Panc1 (cell line): ENCODE measurements at regions not wholly inside any gene's neighbourhood (a gene's known extent, or its start where the extent isn't known, plus 50 kb on each side); places are given as distances from the start of the nearest gene placed in this dataset.

ENCODE experiments used
- ATAC-seq: fragments of 200-7000 bp; cut with Tn5 transposase; 2 replicates; pipeline ENCODE4 v1.9.1; 2020; ENCODE audit warnings: mild to moderate bottlenecking, moderate library complexity
- BruUV-seq: library from RNA; stranded (reverse); fragments of 400-500 nt; replicated peaks from 2 replicates; lab custom pipeline; 2021; lab: Mats Ljungman, UMichigan
- CTCF ChIA-PET: fragments of 300-600 bp; sonication (Branson Sonifier 250); formaldehyde crosslinking; loops from one replicate; lab custom pipeline; 2022; ENCODE audit warnings: antibody characterized with exemption; lab: Charles Lee
- POLR2A ChIA-PET: fragments of 300-600 bp; sonication (Branson Sonifier 250); formaldehyde crosslinking; loops from one replicate; lab custom pipeline; 2022; ENCODE audit warnings: antibody characterized with exemption; lab: Charles Lee
- DNase-seq: peaks from one replicate; pipeline ENCODE4 v3.0.0-alpha.2; 2010; ENCODE audit warnings: low read depth, low spot score
- H3K27ac ChIP-seq: 2 replicates; pipeline ENCODE4 v1.5.1; 2011; ENCODE audit warnings: mild to moderate bottlenecking, low read length, inconsistent platforms
- H3K27me3 ChIP-seq: fragments of 200-500 bp; sonication (Bioruptor generic); 2 replicates; pipeline ENCODE4 v1.6.0; 2014; ENCODE audit warnings: low read length, inconsistent platforms; ENCODE audit not compliant: control insufficient read depth, insufficient read depth
- H3K36me3 ChIP-seq: fragments of 200-500 bp; sonication (Bioruptor generic); 2 replicates; pipeline ENCODE4 v1.5.1; 2014; ENCODE audit warnings: inconsistent platforms, mild to moderate bottlenecking, low read length, moderate library complexity; ENCODE audit not compliant: control insufficient read depth, insufficient read depth
- H3K4me1 ChIP-seq: 2 replicates; pipeline ENCODE4 v1.5.1; 2011; ENCODE audit warnings: inconsistent platforms, mild to moderate bottlenecking, low read length, moderate library complexity; ENCODE audit not compliant: control insufficient read depth, insufficient read depth
- H3K4me3 ChIP-seq, 2 experiments: 2 replicates each; pipeline ENCODE4 v1.5.1; 2011 to 2012; ENCODE audit warnings: low read depth in 2 of 2, low read length in 2 of 2, mild to moderate bottlenecking in 2 of 2, inconsistent platforms in 1 of 2, moderate library complexity in 1 of 2
- H3K9me3 ChIP-seq: fragments of 200-500 bp; sonication (Bioruptor generic); 2 replicates; pipeline ENCODE4 v1.5.1; 2014; ENCODE audit warnings: low read depth, mild to moderate bottlenecking, inconsistent platforms, low read length, moderate library complexity; ENCODE audit not compliant: control insufficient read depth, insufficient read depth
- CTCF ChIP-seq: fragments of 450-650 bp; IDR thresholded peaks from 2 replicates; pipeline ENCODE4 v1.5.1; 2017; ENCODE audit warnings: mild to moderate bottlenecking
- POLR2AphosphoS5 ChIP-seq: IDR thresholded peaks from 2 replicates; pipeline ENCODE4 v1.6.1; 2012; ENCODE audit warnings: mild to moderate bottlenecking, low read depth, low read length, moderate library complexity
- REST ChIP-seq, 2 experiments: IDR thresholded peaks; 2 replicates each; pipeline ENCODE4 v1.6.1; 2011 to 2012; ENCODE audit warnings: low read depth in 2 of 2, control low read depth in 1 of 2, low read length in 1 of 2, mild to moderate bottlenecking in 1 of 2, moderate library complexity in 1 of 2; ENCODE audit not compliant: insufficient read depth in 1 of 2
- SIN3A ChIP-seq: IDR thresholded peaks from 2 replicates; pipeline ENCODE4 v1.6.1; 2012; ENCODE audit warnings: low read depth, mild to moderate bottlenecking, low read length, moderate library complexity, borderline replicate concordance; ENCODE audit not compliant: insufficient read depth
- TCF7L2 ChIP-seq: IDR thresholded peaks from 2 replicates; pipeline ENCODE4 v1.6.1; 2011; ENCODE audit warnings: mild to moderate bottlenecking, low read depth, low read length, inconsistent platforms
- in situ Hi-C: cut with HindIII; loops from 2 replicates; pipeline ENCODE4 v1.10.0; 2016; ENCODE audit warnings: low sequenced_read_pairs, low pct_unique_long_range_greater_than_20kb
- intact Hi-C: fragments of 100-400 bp; cut with micrococcal nuclease; formaldehyde crosslinking; loops from one replicate; pipeline ENCODE4 v1.10.0; 2022; ENCODE audit not compliant: unreplicated experiment

DNA sequence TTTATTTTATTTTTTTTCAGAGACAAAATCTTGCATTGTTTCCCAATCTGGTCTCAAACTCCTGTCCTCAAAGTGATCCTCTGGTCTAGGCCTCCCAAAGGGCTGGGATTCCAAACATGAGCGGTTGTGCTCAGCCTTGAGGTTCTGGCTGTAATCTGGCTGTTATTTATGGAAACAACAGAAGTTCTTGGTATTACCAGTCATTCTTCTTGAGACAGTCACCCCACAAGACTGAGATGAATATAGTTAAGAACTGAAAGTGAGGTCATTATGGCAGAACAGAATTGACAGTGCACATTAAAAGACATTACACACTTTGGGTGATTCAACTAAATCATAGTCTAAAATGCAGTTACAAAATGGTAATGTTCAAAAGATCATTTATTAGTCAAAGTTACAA is 719.5 kb downstream of the ZWINT start:
- intact Hi-C loops (no loop called here), in situ Hi-C loops (no loop called here)
- ChIA-PET CTCF (no interaction called here), POLR2A (no interaction called here)
- Histone ChIP-seq H3K27ac (no peak overlapping the region), H3K4me3 (no peak overlapping the region), H3K36me3 (no peaks in the 10 kb centered on the region), H3K27me3 (no peaks in the 10 kb centered on the region), H3K9me3 (no peaks in the 10 kb centered on the region), H3K4me1 (no peaks in the 10 kb centered on the region)
- no TSS peak for BruUV-seq
- ATAC-seq (no peak), DNase-seq (no peak)
- TF ChIP-seq SIN3A (no peak), REST (IDR thresholded peaks at IDR 0.05; ENCODE audit: insufficient read depth in 1 of 2, low read depth in 2 of 2, low read length in 1 of 2) (no peak), POLR2AphosphoS5 (no peak), TCF7L2 (no peak), CTCF (no peak)

- H3K36me3 ChIP-seq, result no peaks in the 10 kb centered on the region
- ChIA-PET CTCF (no interaction called here), POLR2A (no interaction called here)
- H3K27ac ChIP-seq, result 0 out of 2 replicates have a peak overlapping the region, but pooled peaks have one; percentile 9
- peak overlapping the region; percentile 54 to 65 for H3K4me3 ChIP-seq
- DNase-seq (no peak), ATAC-seq (peak; percentile 92)
- no peaks in the 10 kb centered on the region; the same call in 1 of the 2 replicates for H3K27me3 ChIP-seq
- intact Hi-C loops (no loop called here), in situ Hi-C loops (no loop called here)
- no peaks in the 10 kb centered on the region for H3K9me3 ChIP-seq
- no TSS peak for BruUV-seq
- H3K4me1 ChIP-seq, result no peaks in the 10 kb centered on the region
- TF ChIP-seq CTCF, result peak; percentile 79
- TF ChIP-seq SIN3A, result no peak
- TF ChIP-seq REST (IDR thresholded peaks at IDR 0.05; ENCODE audit: insufficient read depth in 1 of 2, low read depth in 2 of 2, low read length in 1 of 2), result no peak
- peak; percentile 16; the same call in 1 of the 2 replicates for TF ChIP-seq TCF7L2
Measured at GRCh38 chr10:55631071-55631654, 729.9 kb downstream of the ZWINT start.
